SIG-M5 (cell line): ENCODE measurements at regions not wholly inside any gene's neighbourhood (a gene's known extent, or its start where the extent isn't known, plus 50 kb on each side); places are given as distances from the start of the nearest gene placed in this dataset.
"Not testable (repeated sequence)": the region's sequence is repeated elsewhere in the genome, so short reads cannot be mapped to it uniquely, and the experiment has no call there.

Source experiments
- DNase-seq: peaks from one replicate; lab custom pipeline; 2025; lab: John Stamatoyannopoulos, UW

GRCh38 chr1:145191272-145191675, 50.7 kb downstream of the PPIAL4D start:
- peak; percentile 12 for DNase-seq

- DNase-seq: not testable (repeated sequence)
Measured at GRCh38 chr1:145189543-145190030, 52.4 kb downstream of the PPIAL4D start.

GRCh38 chr1:145188869-145189542, 53.0 kb downstream of the PPIAL4D start:
- not testable (repeated sequence) for DNase-seq

GRCh38 chr1:145182606-145183413, 59.2 kb downstream of the PPIAL4D start:
- not testable (repeated sequence) for DNase-seq

GRCh38 chr1:145176285-145176925, 65.6 kb downstream of the PPIAL4D start:
- DNase-seq: not testable (repeated sequence)

GRCh38 chr1:145174377-145174776, 67.6 kb downstream of the PPIAL4D start:
- DNase-seq: not testable (repeated sequence)

GRCh38 chr1:145168220-145168848, 72.6 kb downstream of the FAM72D start:
- not testable (repeated sequence) for DNase-seq

- not testable (repeated sequence) for DNase-seq
Measured at GRCh38 chr1:145164360-145164759, 68.6 kb downstream of the FAM72D start.
